Panc1 (cell line): ENCODE measurements at regions not wholly inside any gene's neighbourhood (a gene's known extent, or its start where the extent isn't known, plus 50 kb on each side); places are given as distances from the start of the nearest gene placed in this dataset.

Experiments used
- ATAC-seq: fragments of 200-7000 bp; cut with Tn5 transposase; 2 replicates; pipeline ENCODE4 v1.9.1; 2020; ENCODE audit warnings: mild to moderate bottlenecking, moderate library complexity
- BruUV-seq: library from RNA; stranded (reverse); fragments of 400-500 nt; replicated peaks from 2 replicates; lab custom pipeline; 2021; lab: Mats Ljungman, UMichigan
- CTCF ChIA-PET: fragments of 300-600 bp; sonication (Branson Sonifier 250); formaldehyde crosslinking; loops from one replicate; lab custom pipeline; 2022; ENCODE audit warnings: antibody characterized with exemption; lab: Charles Lee
- POLR2A ChIA-PET: fragments of 300-600 bp; sonication (Branson Sonifier 250); formaldehyde crosslinking; loops from one replicate; lab custom pipeline; 2022; ENCODE audit warnings: antibody characterized with exemption; lab: Charles Lee
- DNase-seq: peaks from one replicate; pipeline ENCODE4 v3.0.0-alpha.2; 2010; ENCODE audit warnings: low read depth, low spot score
- H3K27ac ChIP-seq: 2 replicates; pipeline ENCODE4 v1.5.1; 2011; ENCODE audit warnings: mild to moderate bottlenecking, low read length, inconsistent platforms
- H3K27me3 ChIP-seq: fragments of 200-500 bp; sonication (Bioruptor generic); 2 replicates; pipeline ENCODE4 v1.6.0; 2014; ENCODE audit warnings: low read length, inconsistent platforms; ENCODE audit not compliant: control insufficient read depth, insufficient read depth
- H3K36me3 ChIP-seq: fragments of 200-500 bp; sonication (Bioruptor generic); 2 replicates; pipeline ENCODE4 v1.5.1; 2014; ENCODE audit warnings: inconsistent platforms, mild to moderate bottlenecking, low read length, moderate library complexity; ENCODE audit not compliant: control insufficient read depth, insufficient read depth
- H3K4me1 ChIP-seq: 2 replicates; pipeline ENCODE4 v1.5.1; 2011; ENCODE audit warnings: inconsistent platforms, mild to moderate bottlenecking, low read length, moderate library complexity; ENCODE audit not compliant: control insufficient read depth, insufficient read depth
- H3K4me3 ChIP-seq, 2 experiments: 2 replicates each; pipeline ENCODE4 v1.5.1; 2011 to 2012; ENCODE audit warnings: low read depth in 2 of 2, low read length in 2 of 2, mild to moderate bottlenecking in 2 of 2, inconsistent platforms in 1 of 2, moderate library complexity in 1 of 2
- H3K9me3 ChIP-seq: fragments of 200-500 bp; sonication (Bioruptor generic); 2 replicates; pipeline ENCODE4 v1.5.1; 2014; ENCODE audit warnings: low read depth, mild to moderate bottlenecking, inconsistent platforms, low read length, moderate library complexity; ENCODE audit not compliant: control insufficient read depth, insufficient read depth
- POLR2AphosphoS5 ChIP-seq: IDR thresholded peaks from 2 replicates; pipeline ENCODE4 v1.6.1; 2012; ENCODE audit warnings: mild to moderate bottlenecking, low read depth, low read length, moderate library complexity
- SIN3A ChIP-seq: IDR thresholded peaks from 2 replicates; pipeline ENCODE4 v1.6.1; 2012; ENCODE audit warnings: low read depth, mild to moderate bottlenecking, low read length, moderate library complexity, borderline replicate concordance; ENCODE audit not compliant: insufficient read depth
- TCF7L2 ChIP-seq: IDR thresholded peaks from 2 replicates; pipeline ENCODE4 v1.6.1; 2011; ENCODE audit warnings: mild to moderate bottlenecking, low read depth, low read length, inconsistent platforms
- in situ Hi-C: cut with HindIII; loops from 2 replicates; pipeline ENCODE4 v1.10.0; 2016; ENCODE audit warnings: low sequenced_read_pairs, low pct_unique_long_range_greater_than_20kb
- intact Hi-C: fragments of 100-400 bp; cut with micrococcal nuclease; formaldehyde crosslinking; loops from one replicate; pipeline ENCODE4 v1.10.0; 2022; ENCODE audit not compliant: unreplicated experiment
- TF ChIP-seq, protein P1 (sequence below), 2 experiments: IDR thresholded peaks; 2 replicates each; pipeline ENCODE4 v1.6.1; 2011 to 2012; ENCODE audit warnings: low read depth in 2 of 2, control low read depth in 1 of 2, low read length in 1 of 2, mild to moderate bottlenecking in 1 of 2, moderate library complexity in 1 of 2; ENCODE audit not compliant: insufficient read depth in 1 of 2
- TF ChIP-seq, protein P2 (sequence below): fragments of 450-650 bp; IDR thresholded peaks from 2 replicates; pipeline ENCODE4 v1.5.1; 2017; ENCODE audit warnings: mild to moderate bottlenecking

DNA sequence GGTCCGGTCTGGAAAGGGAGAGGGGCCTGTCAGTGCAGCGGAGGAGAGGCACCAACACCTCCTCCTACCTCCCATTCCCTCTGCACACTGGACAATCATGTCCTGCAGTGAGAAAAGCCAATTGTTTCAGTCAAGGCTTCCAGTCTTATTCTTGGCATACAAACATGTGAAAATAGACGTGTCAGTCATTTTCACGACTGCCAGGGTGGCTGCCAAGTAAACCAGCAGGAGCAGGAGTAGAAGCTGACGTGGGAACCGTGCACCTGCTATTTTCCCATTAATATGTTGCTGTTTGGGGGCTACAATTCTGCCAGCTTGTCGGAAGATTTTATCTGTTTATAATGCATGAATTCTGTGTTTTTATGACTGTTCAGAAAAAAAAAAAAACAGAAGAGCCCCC is 202.3 kb downstream of the SPP2 start:
- in situ Hi-C loops = no loop called here
- no peaks in the 10 kb centered on the region; the same call in 1 of the 2 replicates for H3K36me3 ChIP-seq
- no TSS peak for BruUV-seq
- ATAC-seq = no peak
- H3K4me1 ChIP-seq = peaks cover 69% of the 10 kb centered on the region
- peaks cover 16% of the 10 kb centered on the region; the same call in 1 of the 2 replicates for H3K9me3 ChIP-seq
- no peaks in the 10 kb centered on the region for H3K27me3 ChIP-seq
- no peak overlapping the region for H3K4me3 ChIP-seq
- H3K27ac ChIP-seq = peak overlapping the region; percentile 99
- DNase-seq = no peak
- intact Hi-C loops = loop anchor here (5.0 kb wide), 1 partner anchor 110 kb away; no protein-coding TSS in a partner anchor
- CTCF ChIA-PET = no interaction called here
- TF ChIP-seq POLR2AphosphoS5 (no peak), SIN3A (no peak), TCF7L2 (no peak)
- TF ChIP-seq, protein P1, sequence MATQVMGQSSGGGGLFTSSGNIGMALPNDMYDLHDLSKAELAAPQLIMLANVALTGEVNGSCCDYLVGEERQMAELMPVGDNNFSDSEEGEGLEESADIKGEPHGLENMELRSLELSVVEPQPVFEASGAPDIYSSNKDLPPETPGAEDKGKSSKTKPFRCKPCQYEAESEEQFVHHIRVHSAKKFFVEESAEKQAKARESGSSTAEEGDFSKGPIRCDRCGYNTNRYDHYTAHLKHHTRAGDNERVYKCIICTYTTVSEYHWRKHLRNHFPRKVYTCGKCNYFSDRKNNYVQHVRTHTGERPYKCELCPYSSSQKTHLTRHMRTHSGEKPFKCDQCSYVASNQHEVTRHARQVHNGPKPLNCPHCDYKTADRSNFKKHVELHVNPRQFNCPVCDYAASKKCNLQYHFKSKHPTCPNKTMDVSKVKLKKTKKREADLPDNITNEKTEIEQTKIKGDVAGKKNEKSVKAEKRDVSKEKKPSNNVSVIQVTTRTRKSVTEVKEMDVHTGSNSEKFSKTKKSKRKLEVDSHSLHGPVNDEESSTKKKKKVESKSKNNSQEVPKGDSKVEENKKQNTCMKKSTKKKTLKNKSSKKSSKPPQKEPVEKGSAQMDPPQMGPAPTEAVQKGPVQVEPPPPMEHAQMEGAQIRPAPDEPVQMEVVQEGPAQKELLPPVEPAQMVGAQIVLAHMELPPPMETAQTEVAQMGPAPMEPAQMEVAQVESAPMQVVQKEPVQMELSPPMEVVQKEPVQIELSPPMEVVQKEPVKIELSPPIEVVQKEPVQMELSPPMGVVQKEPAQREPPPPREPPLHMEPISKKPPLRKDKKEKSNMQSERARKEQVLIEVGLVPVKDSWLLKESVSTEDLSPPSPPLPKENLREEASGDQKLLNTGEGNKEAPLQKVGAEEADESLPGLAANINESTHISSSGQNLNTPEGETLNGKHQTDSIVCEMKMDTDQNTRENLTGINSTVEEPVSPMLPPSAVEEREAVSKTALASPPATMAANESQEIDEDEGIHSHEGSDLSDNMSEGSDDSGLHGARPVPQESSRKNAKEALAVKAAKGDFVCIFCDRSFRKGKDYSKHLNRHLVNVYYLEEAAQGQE (IDR thresholded peaks at IDR 0.05; ENCODE audit: insufficient read depth in 1 of 2, low read depth in 2 of 2, low read length in 1 of 2) = no peak
- TF ChIP-seq, protein P2, sequence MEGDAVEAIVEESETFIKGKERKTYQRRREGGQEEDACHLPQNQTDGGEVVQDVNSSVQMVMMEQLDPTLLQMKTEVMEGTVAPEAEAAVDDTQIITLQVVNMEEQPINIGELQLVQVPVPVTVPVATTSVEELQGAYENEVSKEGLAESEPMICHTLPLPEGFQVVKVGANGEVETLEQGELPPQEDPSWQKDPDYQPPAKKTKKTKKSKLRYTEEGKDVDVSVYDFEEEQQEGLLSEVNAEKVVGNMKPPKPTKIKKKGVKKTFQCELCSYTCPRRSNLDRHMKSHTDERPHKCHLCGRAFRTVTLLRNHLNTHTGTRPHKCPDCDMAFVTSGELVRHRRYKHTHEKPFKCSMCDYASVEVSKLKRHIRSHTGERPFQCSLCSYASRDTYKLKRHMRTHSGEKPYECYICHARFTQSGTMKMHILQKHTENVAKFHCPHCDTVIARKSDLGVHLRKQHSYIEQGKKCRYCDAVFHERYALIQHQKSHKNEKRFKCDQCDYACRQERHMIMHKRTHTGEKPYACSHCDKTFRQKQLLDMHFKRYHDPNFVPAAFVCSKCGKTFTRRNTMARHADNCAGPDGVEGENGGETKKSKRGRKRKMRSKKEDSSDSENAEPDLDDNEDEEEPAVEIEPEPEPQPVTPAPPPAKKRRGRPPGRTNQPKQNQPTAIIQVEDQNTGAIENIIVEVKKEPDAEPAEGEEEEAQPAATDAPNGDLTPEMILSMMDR = no peak
- POLR2A ChIA-PET = interaction anchor here (0.6 to 1.1 kb wide), 3 partner anchors 9 to 244 kb away, joined by 3 to 7 read pairs (median 4); partner anchors contain the start of gene ARL4C

DNA sequence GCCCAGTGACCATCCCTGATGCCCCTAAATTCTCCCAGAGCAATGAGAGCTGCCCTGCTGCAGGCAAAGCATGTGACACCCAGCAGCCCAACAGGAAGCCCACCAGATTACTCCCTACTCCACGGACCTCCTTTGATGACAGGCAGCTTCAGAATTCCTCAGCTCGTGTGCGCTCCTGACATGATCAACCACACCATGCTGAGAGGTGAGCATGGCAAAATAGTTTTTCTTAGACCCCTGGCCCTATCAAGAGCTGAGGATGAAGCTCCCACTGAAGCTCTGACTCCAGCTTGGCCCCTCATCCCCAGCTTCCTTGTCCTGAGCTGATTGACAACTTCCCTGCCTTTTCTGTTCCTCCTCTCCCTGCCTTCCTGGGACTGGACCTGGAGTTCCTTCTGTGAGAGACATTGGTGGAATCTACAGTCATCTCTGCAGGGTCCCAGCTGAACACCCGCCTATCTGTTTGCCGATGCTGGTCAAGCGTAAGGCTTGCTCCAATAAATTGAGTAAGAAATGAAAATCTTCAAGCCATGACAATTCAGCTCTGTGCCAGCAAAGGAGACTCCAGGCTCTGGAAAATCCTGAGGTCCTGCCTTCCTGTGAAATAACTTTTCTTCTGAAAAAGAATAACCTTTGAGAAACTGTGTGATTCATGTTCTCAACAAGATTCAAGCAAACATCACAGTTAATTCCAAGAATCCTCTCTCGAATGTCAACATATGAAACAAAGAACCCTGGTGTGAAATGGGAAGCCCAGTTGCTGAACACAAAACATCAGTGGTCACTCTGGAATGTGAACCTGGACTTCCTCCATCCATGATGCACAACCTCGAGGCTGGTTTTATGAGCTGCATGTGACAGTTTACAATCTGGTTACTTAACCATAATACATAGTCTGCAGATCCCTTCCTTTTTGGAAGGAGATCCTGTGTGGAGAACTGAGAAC is 201.1 kb downstream of the SPP2 start:
- DNase-seq (no peak), ATAC-seq (peak; percentile 71)
- Histone ChIP-seq H3K4me3 (no peak overlapping the region), H3K9me3 (peaks cover 16% of the 10 kb centered on the region; the same call in 1 of the 2 replicates), H3K27me3 (no peaks in the 10 kb centered on the region), H3K27ac (peak overlapping the region; percentile 99), H3K36me3 (no peaks in the 10 kb centered on the region; the same call in 1 of the 2 replicates), H3K4me1 (peaks cover 63% of the 10 kb centered on the region)
- TSS peak; percentile 78 for BruUV-seq
- intact Hi-C loops (loop anchor here (5.0 kb wide), 1 partner anchor 111 kb away; no protein-coding TSS in a partner anchor), in situ Hi-C loops (no loop called here)
- TF ChIP-seq SIN3A = no peak
- TF ChIP-seq POLR2AphosphoS5 = peak; percentile 82
- peak; percentile 52; the same call in 1 of the 2 replicates for TF ChIP-seq TCF7L2
- TF ChIP-seq, protein P2 = no peak
- TF ChIP-seq, protein P1 (IDR thresholded peaks at IDR 0.05; ENCODE audit: insufficient read depth in 1 of 2, low read depth in 2 of 2, low read length in 1 of 2) = no peak
- ChIA-PET POLR2A (interaction anchor here (0.6 to 1.1 kb wide), 2 partner anchors 10 to 82 kb away, joined by 3 to 4 read pairs; no protein-coding TSS in a partner anchor), CTCF (interaction anchor here (0.7 kb wide), 1 partner anchor 325 kb away, joined by 3 read pairs; no protein-coding TSS in a partner anchor)
